ENCODE measurements at regions not wholly inside any gene's neighbourhood (a gene's known extent, or its start where the extent isn't known, plus 50 kb on each side); places are given as distances from the start of the nearest gene placed in this dataset.
"Not testable (repeated sequence)": the region's sequence is repeated elsewhere in the genome, so short reads cannot be mapped to it uniquely, and the experiment has no call there.

DNA sequence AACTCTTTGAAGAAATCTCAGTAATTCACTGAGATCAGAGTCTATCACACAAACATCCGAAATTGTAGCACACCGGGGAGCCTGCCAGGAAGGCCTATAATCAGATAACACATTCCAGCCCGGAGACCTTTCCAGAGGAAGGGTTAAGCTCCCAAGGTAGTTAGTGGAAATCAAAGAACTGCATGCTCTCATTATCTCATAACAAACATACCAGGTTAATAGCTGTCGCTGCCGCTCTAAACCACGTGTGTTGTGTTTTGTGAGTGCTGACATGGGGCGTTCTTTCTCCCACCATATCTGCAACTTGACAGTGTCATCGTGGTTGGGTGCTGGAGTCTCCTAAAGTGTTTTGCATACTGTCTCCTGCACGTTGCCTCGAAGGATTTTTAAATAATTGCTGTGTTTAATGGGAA is 120.7 kb upstream of the CARD11 start:
- DNase-seq = no peak

DNA sequence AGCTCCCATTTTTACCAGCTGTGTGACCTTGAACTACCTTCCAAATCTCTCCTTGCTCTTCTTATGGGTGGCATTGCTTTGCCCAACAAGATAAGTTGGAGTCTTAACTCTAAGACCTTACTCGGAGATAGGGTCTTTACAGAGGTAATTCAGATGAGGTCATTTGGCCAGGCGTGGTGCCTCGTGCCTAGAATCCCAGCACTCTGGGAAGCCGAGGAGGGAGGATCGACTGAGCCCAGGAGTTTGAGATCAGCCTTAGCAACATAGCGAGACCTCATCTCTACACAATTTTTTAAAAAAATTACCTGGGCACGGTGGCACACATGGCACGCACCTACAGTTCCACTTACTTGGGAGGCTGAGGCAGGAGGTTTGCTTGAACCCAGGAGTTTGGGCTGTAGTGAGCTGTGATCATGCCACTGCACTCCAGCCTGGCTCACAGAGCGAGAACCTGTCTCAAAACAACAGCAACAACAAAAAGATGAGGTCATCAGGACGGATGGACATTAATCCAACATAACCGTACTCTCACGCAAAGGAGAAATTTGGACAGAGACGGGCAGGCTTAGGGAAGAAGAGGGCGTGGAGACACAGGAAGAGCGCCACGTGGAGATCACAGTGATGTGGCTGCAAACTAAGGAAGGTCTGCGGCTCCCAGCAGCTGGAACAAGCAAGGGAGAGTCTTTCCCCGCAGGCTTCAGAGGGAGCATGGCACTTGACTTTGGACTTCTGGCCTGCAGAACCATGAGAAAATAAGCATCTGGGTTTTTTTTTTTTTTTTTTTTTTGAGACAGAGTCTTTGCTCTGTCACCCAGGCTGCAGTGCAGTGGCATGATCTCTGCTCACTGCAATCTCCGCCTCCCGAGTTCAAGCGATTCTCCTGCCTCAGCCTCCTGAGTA is 122.3 kb upstream of the CARD11 start:
- no peak for DNase-seq

DNA sequence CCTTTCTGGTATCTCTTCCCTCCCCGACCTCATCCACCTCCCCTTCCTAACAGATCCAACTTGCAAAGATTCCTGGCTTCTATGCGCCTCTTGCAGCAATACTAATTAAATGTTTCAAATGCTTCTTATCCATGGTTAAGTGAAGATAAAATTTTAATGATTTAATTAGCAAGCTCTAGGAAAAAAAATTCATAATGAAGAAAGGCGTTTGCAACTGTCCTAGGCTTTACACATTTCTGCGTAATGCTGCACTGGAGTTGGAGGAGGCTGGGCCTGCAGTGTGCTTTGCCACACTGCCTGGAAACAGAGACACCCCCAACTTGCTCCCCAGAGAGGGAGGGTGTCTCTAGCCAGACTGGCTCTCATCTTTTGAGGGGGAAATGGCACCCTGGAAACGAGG is 123.9 kb upstream of the CARD11 start:
- no peak for DNase-seq

DNA sequence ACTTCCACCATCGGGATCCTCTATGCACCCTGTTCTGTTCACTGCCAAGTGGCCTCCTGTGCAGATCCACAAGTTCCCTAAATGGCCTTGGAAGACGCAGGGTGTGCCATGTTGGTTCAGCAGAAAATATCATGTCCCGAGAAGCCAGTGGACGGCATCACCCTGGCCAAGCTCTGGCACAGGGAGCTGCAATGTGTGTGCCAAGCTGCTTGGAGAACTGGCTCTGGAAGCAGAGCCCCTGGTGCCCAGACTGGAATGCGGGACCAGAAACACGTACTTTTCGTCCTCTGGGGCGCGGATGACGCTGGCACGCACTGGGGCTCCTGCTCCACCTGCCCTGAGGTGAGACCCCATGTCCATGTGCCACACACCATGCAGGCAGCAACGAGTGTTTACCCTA is 124.7 kb upstream of the CARD11 start:
- no peak for DNase-seq

DNA sequence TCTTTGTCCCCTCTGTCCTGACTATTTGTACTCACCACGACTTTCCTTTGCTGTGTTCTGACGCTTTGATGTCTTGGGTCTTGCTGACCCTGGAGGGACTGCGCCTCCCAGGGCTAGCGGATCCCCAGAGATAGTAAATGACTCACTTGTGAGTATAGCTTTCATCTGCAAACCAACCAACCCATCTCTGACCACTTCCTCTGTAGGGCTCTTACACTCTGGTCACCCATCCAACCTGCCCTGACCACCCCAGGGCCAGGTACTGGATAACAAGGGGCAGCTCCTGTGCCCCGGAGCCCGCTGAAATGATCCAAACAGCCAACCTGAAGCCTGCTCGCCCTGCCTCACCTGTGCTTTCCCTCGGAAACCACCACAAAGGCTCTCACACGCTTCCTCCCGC is 125.2 kb upstream of the CARD11 start:
- DNase-seq = no peak

GRCh38 chr7:3172768-3173280 is 128.2 kb upstream of the SDK1 start:
- no peak for DNase-seq

GRCh38 chr7:3174515-3175284 is 126.4 kb upstream of the SDK1 start:
- no peak for DNase-seq

DNA sequence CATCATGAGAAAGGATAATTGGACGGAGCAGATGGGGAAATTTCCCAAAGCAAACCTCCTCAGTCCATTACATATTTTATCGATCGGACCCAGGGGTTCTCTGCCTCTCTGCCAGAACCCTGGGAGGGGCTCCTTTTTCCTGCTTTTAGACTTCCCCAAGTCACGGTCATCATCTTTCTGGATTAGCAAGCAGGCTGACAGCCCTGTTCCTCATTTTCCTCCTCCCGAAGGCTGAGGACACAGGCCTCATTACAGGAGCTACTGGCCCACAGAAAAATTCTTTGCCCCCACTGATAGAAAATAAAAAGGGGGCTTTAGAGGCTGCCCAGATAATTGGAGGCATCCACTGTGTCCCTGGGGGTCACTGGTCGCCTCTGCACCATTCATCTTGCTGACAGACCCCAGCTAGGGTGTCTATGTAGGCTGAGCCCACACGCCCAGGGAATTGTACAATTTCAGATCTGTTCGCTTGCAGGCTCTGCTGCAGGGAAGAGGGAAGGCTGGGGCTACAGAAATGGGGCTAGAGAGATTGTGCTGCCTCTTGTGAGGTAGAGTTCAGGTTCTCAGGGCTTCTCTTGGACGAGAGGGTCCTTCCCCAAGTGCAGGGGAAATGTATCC is 125.7 kb upstream of the SDK1 start:
- no peak for DNase-seq

DNA sequence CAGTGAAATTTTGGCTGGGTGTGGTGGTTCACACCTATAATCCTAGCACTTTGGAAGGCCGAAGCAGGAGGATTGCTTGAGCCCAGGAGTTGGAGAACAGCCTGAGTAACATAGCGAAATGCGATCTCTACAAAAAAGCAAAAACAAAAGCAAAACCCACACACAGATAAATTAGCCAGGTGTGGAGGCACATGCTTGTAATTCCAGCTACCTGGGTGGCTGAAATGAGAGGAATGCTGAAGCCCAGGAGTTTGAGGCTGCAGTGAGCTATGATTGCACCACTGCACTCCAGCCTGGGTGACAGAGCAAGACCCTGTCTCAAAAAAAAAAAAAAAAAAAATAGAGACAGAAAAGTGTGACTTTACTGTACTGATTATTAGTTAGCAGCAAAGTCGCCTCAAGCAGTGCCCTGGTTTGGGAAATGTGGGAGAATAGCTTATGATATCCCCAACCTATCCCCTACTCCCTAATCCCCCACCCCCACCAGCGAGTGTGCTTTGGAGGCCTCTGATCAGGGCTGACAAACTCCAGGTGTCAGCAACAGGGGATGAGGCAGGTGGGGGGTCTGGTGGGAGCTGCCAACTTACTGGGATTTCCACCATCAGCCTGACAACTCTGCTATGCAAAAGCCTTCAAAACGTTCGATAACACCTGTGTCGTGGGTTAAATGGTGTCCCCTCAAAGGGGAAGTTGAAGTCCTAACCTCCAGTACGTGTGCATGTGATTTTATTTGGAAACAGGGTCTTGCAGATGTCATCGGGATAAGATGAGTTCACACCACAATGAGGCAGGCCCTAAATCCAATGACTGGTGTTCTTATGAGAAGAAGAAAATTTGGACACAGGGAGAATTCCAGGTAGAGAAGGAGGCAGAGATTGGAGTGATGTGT is 124.7 kb upstream of the SDK1 start:
- DNase-seq = no peak

DNA sequence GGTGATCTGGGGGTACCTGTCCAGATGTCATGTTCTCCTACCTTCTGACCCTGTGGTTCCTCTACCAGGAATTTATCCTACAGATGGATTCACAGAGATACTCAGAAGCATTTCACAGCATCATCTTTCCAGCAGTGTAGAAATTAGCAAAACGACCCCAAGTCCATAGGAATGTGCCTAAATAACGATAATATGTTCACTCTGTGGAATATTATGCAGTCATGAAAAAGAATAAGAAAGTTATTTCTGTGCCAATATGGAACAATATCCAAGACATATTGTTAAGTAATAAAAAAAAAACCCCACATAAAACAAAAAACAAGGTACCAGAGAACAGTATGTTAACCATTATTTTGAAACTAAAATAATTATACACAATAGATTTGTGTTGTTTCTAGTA is 123.8 kb upstream of the SDK1 start:
- DNase-seq = no peak

DNA sequence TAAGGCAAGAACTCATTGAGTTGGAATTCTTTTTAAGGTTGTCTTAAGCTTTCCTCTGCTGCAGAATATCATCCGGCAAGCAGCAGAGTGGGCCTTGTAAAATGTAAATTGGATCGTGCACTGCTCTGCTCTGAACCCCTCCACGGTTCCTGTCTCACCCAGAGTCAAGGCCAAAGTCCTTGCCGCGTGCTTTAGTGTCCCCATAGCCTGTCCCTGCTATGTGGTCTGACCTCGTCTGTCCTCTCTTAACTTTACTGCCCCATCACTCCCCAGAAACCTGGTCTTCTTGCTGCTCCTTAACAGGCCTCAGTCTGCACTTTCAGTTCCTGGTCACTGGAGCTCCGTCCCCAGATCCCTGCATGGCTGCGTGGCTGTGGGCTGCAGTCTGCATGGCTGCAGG is 121.6 kb upstream of the SDK1 start:
- no peak for DNase-seq

DNA sequence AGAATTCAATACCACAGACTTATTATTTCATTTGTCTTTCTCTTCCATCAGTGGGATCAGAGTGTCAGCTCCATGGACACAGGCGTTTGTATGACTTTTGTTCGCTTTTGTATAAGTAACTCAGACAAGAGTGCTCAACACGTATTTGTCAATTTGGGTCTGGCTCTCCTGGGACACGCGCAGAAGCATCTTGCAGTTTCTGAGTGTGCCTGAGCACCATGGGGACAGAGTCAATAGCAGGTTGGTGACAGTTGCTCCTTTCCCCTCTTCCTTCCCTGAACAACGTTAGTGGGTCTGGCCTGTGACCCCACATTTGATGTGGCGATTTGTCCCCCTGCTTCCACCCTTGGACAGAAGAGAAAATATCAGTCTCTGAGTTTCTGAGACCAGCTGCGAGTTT is 120.4 kb upstream of the SDK1 start:
- DNase-seq = no peak

DNA sequence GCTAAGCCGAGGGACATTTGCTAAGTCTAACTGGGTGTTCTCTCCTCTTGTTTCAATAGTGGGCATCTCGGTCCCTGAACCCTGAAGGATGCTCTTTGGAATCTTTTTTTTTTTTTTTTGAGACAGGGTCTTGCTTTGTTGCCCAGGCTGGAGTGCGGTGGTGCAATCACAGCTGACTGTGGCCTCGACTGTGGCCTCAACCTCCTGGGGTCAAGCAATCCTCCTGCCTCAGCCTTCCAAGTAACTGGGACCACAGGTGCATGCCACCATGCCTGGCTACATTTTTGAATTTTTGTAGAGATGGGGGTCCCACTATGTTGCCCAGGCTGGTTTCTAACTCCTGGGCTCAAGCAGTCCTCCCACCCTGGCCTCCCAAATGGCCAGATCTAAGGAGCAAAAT is 119.0 kb upstream of the SDK1 start:
- not testable (repeated sequence) for DNase-seq

- DNase-seq = no peak
These were observed 113.5 kb upstream of the SDK1 start for GRCh38 chr7:3187444-3188040.

GRCh38 chr7:3188946-3189345 is 112.1 kb upstream of the SDK1 start:
- no peak for DNase-seq

- DNase-seq = no peak
These were observed 109.5 kb upstream of the SDK1 start for GRCh38 chr7:3191548-3191947.

GRCh38 chr7:3192669-3193068 is 108.4 kb upstream of the SDK1 start:
- DNase-seq = no peak

- no peak for DNase-seq
These were observed 107.5 kb upstream of the SDK1 start for GRCh38 chr7:3193379-3194120.

DNA sequence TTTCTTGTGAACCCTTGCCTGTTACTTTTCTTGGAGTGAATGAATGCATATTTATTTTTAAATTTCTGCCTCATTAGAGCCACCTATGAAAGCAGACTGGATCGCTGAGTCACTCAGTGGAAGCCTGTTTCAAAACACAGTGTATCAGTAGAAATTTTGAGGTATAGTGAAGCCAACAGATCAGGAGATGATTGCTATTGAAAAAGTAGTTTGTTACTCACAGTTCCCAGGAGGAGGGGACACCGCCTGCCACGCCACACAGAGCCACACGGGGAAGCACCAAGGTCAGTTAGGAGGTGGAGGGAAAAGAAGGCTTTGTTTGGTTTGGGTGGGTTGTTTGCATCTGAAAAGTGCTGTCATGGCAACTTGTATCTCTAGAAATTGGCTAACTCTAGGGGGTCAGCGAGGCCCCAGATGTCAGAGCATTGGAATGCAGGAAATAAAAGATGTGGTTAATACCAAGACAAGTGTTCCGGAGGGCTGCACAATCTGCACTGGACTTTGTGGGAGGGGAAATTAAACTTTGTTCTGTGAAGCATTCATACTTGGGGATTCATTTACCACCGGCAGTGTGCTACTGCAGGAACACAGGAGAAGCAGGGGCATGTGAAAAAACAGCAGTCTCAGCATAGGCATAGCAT is 106.4 kb upstream of the SDK1 start:
- no peak for DNase-seq

- DNase-seq = no peak
These were observed 105.9 kb upstream of the SDK1 start for GRCh38 chr7:3195160-3195559.

All from stimulated activated CD8-positive, alpha-beta memory T cell treated with anti-CD3 and anti-CD28 coated beads, Interleukin-4, amount 100 ng/mL, for 48 hours (primary cell).